RKO (cell line): ENCODE measurements at regions not wholly inside any gene's neighbourhood (a gene's known extent, or its start where the extent isn't known, plus 50 kb on each side); places are given as distances from the start of the nearest gene placed in this dataset.
"Not testable (repeated sequence)": the region's sequence is repeated elsewhere in the genome, so short reads cannot be mapped to it uniquely, and the experiment has no call there.

Source experiments
- DNase-seq: peaks from one replicate; pipeline ENCODE4 v3.0.0-alpha.2; 2016; ENCODE audit warnings: low spot score

GRCh38 chr4:107468812-107469211, 251.2 kb downstream of the PAPSS1 start:
- DNase-seq, result no peak

DNA sequence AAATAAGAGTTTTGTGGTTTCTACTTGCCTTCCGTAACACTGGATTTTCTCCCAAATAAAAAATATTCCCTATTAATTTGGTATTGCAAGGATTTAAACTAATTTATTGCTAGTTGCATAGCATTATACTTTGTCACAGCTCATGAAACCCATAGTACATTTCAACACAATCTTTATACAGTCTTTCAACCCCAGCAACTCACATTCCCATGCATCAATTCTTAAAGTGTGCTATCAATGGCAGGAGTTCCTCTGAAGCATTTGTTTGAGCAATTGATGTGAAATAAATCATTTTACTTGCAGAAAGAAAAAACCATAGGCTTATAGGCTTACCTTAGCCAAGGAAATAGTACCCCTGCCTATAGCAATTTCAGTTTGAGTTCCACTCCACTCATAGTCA, 251.9 kb downstream of the PAPSS1 start:
- no peak for DNase-seq

- no peak for DNase-seq
These were observed 252.6 kb downstream of the PAPSS1 start for GRCh38 chr4:107467461-107467860.

- no peak for DNase-seq
These were observed 261.8 kb downstream of the PAPSS1 start for GRCh38 chr4:107458194-107458593.

DNA sequence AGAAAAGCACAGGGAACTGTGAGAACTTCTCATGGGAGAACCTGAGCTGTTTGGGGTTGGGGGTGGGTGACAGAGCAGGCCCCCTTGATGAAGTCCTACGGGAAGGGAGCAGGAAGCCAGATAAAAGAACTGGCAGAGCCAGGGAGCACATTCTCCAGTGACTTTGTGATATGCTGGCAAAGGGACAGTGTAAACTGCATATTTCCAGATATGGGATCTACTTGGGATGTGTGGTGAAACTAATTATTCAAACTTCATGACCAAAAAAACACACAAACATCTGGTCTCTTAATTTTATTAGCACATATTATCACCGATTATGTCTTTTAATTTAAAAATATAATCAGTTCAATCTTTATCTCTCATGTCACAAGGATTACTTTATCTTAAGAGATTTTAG, 266.0 kb downstream of the PAPSS1 start:
- DNase-seq, result no peak

GRCh38 chr4:107452717-107453630, 267.1 kb downstream of the PAPSS1 start:
- no peak for DNase-seq

DNA sequence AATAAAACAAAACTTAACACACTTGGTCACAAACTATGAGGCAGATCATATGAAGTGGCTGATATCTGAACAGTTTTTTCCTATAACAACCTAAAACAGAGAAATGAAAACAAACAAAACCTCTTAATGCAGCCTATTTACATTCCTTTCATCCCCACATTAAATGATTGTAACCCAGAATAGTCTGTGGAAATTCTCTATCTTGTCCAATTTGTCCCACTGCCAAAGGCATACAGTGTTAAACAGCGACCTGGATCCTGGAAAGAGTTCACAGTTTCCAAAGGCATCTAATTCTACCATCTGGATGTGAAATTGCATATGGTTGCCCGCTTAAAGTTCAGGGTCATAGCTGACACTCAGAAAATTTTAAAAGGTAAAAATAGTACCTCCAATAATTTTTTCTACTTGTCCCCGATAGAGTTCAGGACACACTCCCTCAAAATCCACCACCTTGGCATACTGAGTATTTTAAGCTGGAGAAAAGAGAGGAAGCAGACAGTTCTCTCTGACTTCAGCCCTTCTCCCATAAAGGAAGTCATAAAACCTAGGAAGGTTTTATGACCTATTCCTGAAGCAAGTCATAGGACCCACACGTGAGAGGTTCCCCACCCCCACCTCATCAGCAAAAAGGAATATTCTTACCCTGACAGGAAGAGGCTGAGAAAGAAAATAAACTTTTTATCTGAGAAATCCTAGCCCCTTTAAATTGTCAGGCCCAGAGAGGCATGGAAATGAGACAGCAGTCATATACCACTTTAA, 270.2 kb downstream of the PAPSS1 start:
- DNase-seq, result no peak

DNA sequence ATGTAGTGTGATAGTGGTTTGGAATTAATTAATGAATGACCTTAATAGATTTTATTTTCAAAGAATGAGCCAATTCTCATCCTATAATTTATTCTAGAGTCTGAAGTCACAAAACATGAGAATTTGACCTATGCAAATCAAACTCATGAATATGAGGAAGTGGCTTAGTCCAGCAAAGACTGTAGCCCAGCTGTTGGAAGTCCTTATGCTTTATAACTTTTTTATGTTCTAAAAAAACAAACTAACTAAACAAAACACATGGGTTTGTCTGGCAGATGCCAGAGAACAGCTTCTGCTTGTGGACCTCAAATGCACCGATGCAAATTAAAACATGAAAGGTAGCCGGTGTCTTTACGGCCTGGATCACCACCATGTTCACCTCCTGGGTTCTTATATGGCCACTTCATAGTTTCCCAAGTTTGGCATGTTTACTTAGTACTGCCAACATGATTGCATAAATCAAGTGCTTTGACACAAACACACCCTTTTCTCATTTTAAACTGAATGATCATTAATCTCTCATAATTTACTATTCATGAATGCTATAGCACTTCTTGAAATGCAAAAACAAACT, 277.4 kb downstream of the PAPSS1 start:
- no peak for DNase-seq

- no peak for DNase-seq
These were observed 280.6 kb downstream of the PAPSS1 start for GRCh38 chr4:107439401-107439800.

DNA sequence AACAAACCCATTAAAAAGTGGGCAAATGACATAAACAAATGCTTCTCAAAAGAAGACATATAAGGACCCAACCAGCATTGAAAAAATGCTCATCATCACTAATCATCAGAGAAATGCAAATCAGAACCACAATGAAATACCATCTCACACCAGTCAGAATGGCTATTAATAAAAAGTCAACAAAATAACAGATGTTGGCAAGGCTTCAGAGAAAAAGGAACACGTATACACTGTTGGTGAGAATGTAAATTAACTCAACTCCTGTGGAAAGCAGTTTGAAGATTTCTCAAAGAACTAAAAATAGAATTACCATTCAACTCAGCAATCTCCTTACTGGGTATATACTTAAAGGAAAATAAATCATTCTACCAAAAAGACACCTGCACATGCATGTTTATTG, 283.6 kb downstream of the PAPSS1 start:
- not testable (repeated sequence) for DNase-seq

DNA sequence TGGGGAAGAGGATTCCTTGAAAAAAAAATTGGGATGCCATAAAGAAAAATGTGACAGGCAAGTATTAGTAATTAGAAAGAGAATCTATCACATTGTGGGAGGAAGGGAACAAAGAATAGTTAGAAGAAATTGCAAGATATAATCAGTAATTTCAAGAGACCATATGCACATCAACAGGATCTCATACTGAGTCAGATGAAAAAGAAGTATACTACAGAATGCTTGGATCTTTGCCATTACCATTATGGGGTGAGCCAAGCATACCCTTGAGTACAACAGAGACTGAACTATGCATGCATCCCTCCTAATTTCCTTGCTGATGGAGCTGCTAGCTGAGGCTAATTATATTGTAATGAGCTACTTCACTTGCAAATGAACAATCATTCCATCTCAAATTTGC, 287.6 kb downstream of the PAPSS1 start:
- DNase-seq, result no peak

- DNase-seq, result no peak
These were observed 296.2 kb downstream of the PAPSS1 start for GRCh38 chr4:107423677-107424405.

GRCh38 chr4:107419536-107419935, 300.5 kb downstream of the PAPSS1 start:
- DNase-seq, result peak; percentile 79

DNA sequence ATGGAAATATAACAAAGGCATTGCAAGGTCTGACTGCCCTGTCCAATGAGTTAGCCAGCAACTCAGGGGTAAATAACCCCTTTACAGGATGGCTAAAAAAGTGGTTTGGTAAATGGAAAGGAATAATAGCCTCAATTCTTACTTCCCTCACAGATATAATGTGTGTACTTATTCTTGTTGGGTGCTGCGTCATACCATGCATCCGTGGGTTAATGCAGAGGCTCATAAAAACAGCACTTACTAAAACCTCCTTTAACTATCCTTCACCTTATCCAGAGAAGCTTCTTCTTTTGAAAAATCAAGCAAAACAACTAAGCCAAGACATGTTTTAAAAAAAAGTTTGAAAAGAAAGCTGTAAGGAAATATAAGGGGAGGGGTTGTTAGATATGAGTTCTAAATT, 301.0 kb downstream of the PAPSS1 start:
- no peak for DNase-seq

GRCh38 chr4:107415490-107415889, 304.5 kb downstream of the PAPSS1 start:
- DNase-seq, result not testable (repeated sequence)

GRCh38 chr4:107409872-107410271, 310.2 kb downstream of the PAPSS1 start:
- DNase-seq, result not testable (repeated sequence)

DNA sequence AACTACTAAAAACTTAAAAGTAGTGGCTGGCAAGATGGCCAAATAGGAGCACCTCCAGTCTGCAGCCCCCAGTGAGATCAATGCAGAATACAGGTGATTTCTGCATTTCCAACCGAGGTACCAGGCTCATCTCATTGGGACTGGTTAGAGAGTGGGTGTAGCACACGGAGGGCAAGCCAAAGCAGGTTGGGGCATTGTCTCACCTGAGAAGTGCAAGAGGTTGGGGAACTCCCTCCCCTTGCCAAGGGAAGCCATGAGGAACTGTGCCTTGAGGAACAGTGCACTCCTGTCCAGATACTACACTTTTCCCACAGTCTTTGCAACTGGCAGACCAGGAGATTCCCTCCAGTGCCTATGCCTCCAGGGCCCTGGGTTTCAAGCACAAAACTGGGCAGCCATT, 311.1 kb downstream of the PAPSS1 start:
- no peak for DNase-seq

DNA sequence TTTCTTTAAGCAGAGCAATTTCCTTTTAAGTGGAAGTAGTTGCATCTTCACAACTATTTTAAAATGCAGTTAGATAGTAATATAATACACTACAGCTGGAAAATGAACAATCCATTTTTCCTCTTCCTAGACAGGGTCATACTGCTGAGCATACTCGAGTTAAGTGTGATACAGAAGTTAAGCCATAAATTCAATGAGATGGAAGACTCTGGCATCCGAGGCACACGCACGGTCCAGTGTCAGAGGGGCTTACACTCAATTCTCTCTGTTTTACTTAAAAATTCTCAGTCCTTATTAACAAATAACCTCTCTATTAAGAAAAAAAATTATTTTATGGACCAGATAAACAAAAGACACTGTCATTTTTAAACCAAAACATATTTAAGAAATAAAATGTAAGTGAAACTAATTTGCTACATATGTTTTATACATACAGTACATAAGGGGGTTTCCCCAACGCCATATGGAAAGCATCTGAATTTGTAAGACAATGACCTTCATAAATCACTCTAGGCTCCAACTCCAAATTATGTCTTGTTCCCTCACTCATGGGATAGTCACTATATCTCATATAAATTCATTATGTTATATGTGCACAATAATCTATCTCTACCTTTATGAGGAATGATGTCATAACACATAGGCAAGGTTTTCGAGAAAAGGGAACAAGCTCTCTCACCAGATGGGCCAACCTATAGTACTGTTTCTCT, 315.3 kb downstream of the PAPSS1 start:
- no peak for DNase-seq

DNA sequence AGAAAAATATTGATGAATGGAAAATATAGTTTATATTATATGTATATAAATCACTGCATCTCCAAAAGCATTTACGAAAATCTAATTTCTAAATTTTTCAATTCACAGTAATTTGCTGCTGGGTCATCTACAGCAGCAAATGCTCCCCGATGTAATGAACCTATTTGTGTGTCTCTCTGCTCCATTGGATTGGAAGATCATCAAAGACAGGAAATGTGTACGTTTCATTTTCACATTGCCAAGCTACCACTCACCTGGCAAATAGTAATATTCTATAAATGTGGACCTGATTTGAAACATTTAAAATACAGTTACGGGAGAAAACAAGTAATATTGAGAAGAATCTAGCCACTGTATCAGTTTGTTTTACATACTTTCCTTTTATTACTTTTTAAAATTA, 317.7 kb downstream of the PAPSS1 start:
- no peak for DNase-seq

- no peak for DNase-seq
These were observed 327.1 kb downstream of the PAPSS1 start for GRCh38 chr4:107392951-107393350.

DNA sequence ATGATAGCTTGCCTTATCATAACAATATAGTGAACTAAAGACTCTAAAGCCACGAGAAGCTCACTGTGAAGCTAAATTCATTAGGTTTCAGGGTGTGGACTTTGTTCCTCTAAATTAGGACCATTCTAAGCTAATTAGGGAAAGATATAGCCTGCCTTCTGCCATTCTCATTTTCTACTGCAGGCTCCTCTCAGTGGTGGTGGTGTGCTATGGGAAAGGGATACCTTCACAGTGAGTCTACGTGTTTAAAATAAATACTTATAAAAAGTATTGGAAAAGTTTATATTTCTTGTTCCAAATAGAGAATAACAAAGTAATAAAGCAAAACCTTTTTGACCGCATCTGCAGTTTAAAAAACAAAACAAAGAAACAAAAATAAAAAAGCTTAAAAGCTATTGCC, 327.7 kb downstream of the PAPSS1 start:
- DNase-seq, result no peak

- DNase-seq, result no peak
These were observed 328.4 kb downstream of the PAPSS1 start for GRCh38 chr4:107391630-107392028.
